Stimulated activated CD4-positive, alpha-beta T cell treated with anti-CD3 and anti-CD28 coated beads, TNF-alpha, amount 100 ng/mL, for 24 hours (primary cell): ENCODE measurements at regions not wholly inside any gene's neighbourhood (a gene's known extent, or its start where the extent isn't known, plus 50 kb on each side); places are given as distances from the start of the nearest gene placed in this dataset.
"Not testable (repeated sequence)": the region's sequence is repeated elsewhere in the genome, so short reads cannot be mapped to it uniquely, and the experiment has no call there.

Source experiments
- DNase-seq, 3 experiments: peaks; one replicate each; pipeline ENCODE4 v3.0.0-alpha.2; 2020; ENCODE audit warnings: low read depth in 3 of 3

GRCh38 chr6:13874191-13874549, 50.6 kb upstream of the RNF182 start:
- no peak for DNase-seq

DNA sequence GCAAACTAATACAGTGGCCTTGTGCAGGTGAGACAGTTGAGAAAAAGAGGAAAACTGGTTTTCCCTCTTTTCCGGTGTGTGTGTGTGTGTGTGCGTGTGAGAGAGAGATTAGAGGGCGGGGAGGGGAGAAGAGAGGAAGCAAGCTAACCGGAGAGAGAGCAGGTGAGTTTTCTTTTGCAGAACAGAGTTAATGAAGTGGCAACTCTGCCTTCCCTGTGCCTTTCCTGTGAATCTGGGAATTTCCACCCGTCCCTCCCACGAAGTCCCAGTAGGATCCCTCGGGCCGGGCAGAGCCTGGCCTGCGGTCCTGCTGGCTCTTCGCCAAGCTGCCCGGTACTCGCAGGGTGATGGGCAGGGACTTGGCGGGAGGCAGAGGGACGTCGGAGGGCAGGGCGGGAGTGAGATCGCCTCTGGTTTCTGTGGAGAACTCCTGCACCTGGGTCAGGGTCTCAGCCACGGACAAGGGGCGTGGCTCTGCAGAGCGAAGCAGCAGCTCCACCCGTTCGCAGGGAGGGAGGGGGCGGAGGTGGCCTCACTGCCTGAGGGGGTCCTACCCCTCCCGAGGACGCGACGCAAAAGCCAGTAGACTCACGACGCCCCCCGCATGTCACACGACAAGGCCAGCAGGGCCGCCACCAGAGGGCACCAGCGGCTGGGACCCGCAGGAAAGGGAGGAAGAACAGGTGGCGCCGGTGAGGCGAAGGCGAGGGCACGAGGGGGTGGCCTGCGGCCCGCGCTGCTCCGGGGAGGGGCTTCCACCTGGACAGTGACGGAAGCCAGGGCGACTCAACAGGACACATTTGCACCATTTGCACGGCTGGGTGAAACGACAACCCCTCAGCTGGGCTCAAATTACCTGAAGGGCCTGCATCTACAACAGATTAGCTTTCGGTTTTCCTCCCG, 51.2 kb upstream of the RNF182 start:
- peak; percentile 38 to 77 (median 47) for DNase-seq

DNA sequence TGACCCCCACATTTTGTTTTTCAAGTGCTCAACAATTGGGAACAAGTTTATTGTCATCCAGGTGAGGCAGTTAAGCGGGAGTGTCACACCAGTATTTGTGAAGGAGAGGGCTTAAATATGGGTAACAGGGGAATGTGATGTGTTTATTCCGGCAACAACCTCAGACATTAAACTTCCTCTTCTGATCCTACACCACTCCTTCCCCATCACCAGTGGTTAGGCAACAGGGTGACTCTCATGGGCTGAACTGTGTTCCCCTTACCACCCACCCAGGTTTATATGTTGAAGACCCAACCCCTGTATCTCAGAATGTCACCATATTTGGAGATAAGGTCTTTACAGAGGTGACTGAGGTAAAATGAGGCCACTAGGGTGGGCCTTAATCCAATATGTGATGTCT, 52.1 kb upstream of the RNF182 start:
- no peak for DNase-seq

GRCh38 chr6:13872006-13872405, 52.7 kb upstream of the RNF182 start:
- not testable (repeated sequence) for DNase-seq

DNA sequence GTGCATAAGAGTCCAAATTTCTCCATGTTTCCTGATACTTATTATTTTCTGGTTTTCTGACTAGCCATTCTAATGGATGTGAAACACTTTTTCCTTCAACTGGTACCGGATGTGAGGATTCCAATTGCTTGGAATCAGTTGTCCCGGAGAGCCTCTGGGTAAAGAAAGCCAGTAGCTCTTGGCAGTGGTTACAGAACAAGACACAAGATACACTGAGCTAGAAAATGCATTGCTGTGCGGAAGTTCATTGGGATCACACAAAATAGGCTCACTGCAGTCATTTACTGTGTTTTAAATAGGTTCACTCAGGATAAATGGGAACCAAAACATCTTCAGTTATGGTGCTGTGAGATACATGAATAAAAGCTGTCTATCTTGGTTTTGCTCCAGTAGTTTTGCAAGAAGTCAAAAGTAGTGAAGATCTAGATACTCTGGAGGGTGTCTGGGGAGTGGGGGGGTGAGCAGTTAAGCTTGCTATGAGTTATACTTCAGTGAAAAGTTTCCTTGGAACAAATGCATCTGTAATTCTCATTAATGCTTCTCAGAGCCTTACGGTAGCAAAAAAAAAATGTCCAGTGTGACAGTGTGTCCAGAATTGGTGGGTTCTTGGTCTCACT, 54.4 kb upstream of the RNF182 start:
- no peak for DNase-seq

DNA sequence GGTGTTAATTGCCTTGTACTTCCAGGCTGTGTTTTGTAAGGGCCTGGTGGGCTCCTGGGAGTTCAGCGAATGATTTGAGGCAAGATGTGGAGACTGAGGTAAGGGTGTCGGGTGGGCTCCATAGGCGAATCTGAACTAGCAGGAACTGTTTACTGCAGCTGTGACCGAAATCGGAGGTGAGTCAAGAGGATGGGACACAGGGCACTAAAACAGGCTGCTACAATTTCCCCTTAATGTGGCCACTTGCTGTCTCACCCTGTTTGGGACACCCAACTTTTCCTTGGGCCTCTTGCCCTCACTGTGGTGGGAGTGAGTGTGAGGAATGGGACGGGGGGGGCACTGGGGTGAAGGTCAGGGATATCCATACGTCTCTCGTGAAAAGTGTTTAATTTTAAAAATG, 53.9 kb upstream of the MCUR1 start:
- DNase-seq = no peak

- no peak for DNase-seq
Observed at GRCh38 chr6:13866301-13866700, 51.9 kb upstream of the MCUR1 start.

- no peak for DNase-seq
Observed at GRCh38 chr6:13865141-13865540, 50.8 kb upstream of the MCUR1 start.

GRCh38 chr6:13864669-13865068, 50.3 kb upstream of the MCUR1 start:
- not testable (repeated sequence) for DNase-seq
